ENCODE measurements at regions not wholly inside any gene's neighbourhood (a gene's known extent, or its start where the extent isn't known, plus 50 kb on each side); places are given as distances from the start of the nearest gene placed in this dataset.

DNA sequence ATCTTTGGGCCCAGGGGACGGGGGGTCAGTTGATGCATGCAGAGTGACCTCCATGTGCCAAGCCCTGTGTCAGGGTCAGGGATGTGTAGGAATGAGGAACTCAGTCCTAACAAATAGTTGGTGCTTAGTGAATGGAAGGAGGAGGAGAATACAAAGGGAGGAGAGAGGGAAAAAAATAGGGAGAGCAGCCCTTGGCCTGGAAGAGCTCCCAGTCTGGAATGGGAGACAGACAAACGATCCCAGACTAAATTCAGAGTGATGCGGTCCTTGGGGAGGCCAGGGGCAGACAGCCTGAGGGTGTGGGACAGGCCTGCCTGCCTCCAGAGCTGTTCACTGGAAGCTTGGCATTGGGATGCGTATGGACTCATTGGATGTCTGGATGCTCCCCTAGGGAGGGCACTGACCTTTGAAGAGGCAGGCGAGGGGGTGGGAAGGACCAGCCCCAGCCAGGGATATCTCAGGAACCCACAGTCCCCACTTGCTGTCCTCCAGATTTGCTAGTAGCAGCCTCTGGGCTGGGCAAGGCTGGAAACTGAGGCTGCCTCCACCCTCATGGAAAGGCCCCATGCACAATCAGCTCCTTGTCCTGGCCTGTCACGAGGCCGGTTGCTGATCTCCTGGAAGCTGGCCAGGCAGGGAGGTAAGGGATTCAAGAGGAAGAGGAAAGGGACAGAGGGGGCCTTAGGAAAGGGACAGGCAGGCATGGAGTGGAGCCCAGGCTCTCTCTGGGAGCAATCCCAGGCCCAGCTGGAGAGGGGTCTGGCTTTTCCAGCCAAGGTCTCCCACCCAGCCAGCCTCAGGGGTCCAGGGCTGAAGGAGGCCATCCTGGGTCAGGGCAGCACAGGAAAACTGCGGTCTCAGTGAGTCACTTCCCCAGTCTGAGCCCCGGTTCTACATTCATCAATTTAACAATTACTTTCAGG is 69.0 kb upstream of the GGTA1 start:
- DNase-seq (ENCODE audit: low read depth in 2 of 3, low spot score in 2 of 3) = no peak

DNA sequence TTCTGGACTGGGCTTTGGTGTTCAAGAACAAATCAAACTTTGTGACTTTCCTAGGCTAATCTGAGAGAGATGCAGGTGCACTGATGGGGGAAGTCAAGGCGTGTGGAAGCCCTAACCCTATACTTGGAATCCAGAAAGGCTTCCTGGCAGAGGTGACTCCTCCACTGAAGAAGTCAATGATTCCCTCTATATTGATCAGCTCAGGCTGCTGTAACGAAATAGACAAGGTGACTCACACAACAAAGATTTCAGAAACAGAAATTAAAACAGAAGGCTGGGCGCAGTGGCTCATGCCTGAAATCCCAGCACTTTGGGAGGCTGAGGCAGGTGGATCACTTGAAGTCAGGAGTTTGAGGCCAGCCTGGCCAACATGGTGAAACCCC is 69.6 kb upstream of the GGTA1 start:
- no peak for DNase-seq (ENCODE audit: low read depth in 2 of 3, low spot score in 2 of 3)

DNA sequence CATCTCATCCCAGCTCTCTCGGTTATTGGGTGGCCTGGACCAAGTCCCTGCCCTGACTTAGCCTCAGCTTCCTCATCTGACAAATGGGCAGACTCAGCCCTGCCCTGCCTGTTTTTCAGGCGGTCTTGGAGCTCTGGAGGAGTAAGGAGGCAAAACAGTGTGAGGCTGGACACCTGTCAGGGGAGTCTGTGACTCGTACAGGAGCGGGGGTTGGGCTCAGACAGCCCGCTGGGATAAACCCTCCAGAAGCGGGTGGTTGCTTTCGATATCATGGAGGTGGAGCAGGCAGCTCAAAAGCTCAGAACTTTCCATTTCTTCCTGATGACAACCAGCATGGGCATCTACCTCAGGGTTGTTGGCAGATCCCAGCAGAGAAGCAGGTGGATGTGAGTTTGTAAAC is 72.9 kb upstream of the GGTA1 start:
- DNase-seq (ENCODE audit: low read depth in 2 of 3, low spot score in 2 of 3) = no peak

DNA sequence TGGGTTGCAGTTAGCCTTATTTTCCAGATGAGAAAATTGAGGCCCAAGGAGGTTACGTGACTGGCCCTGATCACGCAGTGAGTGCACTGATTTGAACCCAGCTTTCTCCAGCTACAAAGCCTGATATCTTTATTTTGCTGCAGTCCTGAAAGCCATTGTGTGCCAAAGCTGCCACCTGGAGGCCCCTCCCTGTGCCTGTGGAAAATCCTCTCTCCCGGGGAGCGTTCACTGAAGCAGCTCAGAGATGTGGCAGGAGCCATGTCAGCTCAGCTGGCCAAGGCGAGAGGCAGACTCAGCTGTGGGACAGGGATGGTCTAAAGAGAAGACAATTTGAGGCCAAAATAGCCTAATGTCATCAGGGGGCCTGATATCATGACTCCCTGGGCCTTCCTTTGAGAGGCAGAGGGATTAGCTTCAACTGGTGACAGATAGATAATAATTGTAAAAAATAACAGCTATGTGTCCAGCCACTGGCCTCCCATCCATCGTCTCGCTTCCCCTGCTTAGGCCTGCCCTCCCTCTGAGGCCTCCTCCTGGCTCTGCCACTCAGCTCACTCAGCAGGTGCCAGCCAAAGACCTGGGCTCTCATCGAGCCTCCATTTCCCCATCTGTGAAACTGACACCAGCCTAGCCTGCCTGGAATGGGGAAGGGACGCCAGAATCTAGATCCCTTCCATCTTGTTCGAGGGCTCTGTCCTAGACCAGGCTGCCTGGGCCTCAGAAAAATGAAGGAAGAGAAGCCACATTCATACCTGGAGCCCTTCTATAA is 74.3 kb upstream of the GGTA1 start:
- no peak for DNase-seq (ENCODE audit: low read depth in 2 of 3, low spot score in 2 of 3)

DNA sequence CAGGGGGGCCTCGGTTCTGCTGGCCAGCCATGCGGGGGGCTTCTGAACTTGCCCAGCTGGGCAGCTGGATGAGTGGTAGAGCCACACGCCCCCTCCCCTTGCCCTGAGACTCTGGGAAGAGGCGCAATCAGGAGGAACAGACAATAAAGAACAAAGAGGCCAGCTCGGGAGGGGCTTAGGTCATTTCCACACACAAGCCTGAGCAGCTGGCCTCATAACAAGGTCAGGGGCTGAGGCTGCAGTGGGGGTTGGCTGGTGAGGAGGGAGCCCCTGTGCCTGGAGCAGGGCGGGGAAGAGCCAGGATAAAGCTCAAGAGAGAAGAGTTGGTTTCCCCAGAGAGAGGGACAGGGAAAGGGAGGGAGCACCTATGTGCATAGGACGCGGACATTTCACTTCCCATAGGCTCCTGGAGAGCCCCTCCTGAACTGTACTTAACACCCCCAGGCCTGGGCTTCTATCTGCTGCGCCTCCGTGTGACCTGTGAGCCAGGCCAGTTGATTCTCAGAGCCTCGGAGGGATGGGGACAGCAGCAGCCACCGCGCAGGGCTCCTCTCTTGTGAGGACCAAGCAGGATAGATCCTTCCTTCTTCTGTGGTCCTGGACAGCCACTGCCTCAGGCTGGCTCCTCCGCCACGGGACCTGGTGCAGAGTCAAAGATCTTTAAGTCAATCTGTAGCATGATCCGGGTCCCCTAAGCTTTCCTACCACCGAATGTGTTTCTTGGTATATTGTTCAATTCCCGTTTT is 75.3 kb upstream of the GGTA1 start:
- no peak for DNase-seq (ENCODE audit: low read depth in 2 of 3, low spot score in 2 of 3)

DNA sequence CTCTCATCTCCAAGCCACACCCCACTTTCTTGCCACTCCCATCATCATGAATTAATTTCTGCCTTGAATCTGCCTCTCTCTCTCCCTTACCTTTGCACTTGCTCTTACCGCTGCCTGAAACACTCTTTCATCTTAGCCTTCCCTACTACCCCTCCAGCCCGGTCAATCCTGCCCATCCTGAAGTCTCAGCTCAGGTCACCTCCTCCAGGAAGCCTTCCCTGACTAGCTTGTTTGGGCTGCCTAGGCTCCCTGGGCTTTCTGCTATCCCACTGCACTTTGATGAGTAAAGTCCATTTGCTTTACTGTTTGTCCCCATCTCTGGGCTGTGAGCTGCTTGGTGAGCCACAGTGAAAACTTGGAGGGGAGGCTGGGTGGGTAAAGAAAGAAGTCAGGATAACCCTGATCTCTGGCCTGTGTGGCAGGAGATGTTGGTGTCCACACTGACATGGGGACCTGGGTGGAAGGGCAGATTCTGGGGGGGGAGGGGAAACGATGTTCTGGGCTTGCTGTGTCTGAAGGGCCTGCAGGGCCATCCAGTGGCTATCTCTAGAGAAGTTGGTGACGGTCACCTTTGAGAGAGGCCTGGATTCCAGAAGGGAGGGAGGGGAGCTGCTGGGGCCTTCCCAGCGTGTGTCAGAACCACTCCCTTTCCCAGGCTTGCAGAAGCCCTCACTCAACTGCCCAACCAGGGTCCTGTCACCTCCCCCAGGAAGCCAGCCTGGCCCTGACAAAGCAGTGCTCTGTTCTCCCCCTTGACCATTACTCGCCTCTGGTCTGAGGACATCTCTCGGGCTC is 75.0 kb upstream of the DAB2IP start:
- no peak for DNase-seq (ENCODE audit: low read depth in 2 of 3, low spot score in 2 of 3)

DNA sequence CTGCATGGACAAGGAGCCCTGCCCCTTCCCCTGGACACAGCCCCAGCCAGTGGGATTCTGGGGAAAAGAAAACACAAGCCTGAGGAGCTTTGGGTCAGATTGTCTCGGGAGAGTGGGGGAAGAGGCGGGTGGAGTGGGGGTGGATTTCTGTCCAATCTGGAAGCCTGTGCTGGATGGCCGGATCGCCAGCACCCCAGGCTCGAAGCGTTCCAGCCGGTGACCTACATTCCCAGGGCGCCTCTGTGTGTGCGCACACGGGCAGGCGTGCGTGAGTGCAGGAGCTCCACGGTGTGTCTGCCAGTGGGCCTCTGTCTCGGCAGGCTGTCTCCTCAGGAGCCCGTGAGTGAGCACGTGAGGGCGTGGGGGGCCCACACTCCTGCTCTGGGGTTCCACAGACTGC is 74.3 kb upstream of the DAB2IP start:
- DNase-seq (ENCODE audit: low read depth in 2 of 3, low spot score in 2 of 3) = no peak

DNA sequence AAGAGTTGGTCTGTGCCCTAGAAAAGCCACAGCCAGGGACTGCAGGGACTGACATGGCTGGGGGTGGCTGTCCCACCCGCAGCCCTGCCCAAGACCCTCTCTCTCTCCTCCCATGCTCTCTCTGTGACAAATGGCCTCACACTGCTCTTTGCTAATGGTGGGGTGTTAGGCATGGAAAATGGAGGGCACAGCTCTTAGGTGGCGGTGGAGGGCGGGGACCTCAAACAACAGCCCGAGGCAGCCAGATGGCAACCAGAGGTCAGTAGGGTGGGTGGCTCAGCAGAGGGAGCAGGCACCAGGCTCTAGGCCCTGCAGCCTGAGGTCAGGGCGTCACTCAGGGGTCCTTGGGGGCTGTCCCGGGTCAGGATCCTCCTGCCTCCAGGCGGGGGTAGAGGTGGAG is 73.9 kb upstream of the DAB2IP start:
- no peak for DNase-seq (ENCODE audit: low read depth in 2 of 3, low spot score in 2 of 3)

DNA sequence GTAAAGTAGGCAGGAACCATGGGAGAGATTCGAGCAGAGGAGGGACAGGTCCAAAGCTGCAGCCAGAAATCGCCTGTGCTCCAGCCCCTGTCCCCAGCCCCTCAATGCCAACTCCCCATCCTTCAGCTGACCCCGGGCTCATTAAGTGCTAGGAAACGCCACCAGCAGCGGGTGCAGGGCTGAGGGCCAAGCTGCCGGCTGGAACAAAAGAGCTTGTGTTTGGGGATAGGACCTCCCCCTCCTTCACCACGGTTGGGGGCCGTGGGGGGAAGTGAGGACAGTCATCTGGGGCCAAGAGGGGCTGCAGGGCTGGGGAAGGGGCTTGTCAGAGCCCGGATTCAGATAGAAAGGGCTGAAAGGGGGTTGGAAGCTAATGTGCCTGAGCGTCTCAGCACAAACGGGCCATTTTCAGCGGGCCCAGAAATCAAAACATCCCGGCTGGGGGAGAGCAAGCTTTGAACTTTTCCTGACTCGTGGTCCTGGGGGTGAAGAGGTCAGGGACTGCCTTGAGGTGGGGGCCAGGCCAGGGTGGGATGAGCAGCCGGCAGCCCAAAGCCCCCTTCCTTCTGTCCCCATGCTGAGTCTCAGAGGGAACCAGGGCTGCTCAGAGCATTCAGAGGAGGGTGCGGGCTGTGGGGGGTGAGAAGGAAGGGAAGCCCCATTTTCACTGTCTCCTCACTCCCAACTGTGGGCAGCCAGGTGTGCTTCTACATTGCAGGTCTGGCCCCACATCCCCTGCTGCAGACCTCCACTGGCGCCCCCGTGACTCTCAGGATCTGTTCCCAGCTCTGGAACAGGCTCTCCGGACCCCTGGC is 69.4 kb upstream of the DAB2IP start:
- no peak for DNase-seq (ENCODE audit: low read depth in 2 of 3, low spot score in 2 of 3)

DNA sequence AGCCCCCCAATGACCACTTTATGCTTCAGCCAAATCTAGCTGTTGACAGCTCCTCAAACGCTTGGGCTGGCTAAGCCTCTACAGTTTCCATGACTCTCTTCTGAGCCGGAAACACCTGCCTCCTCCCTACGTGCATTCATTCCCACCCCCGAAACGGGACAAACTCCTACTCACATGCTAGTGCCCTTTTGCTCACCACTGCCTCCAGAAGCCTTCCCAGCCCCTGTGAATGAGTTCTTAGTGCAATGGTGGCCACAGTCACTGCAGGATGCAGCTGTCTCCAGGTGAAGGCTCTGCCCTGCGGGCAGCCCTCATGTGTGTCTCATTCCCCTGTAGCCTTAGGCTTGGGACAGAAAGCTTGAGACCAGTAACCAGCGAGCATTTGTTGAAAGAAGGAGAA is 68.8 kb upstream of the DAB2IP start:
- DNase-seq (ENCODE audit: low read depth in 2 of 3, low spot score in 2 of 3) = no peak

DNA sequence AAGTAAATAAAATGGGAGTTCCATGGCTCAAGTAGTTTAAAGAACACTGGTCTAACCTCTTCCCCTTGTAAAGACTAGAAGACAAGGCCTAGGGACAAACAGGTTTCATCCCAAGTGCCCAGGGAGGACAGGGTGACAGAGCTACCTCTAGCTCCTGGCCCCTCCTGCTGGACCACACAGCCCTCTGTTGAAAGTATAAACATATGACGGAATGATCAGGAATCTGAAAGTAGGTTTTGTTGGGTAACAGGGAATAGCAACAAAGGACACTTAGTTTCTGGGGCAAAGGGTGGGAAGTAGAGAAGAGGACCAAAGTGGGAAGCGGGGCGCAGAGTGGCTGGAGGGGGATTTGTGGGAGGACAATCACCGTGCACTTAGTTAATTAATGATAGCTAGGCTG is 67.0 kb upstream of the DAB2IP start:
- DNase-seq (ENCODE audit: low read depth in 2 of 3, low spot score in 2 of 3) = no peak

DNA sequence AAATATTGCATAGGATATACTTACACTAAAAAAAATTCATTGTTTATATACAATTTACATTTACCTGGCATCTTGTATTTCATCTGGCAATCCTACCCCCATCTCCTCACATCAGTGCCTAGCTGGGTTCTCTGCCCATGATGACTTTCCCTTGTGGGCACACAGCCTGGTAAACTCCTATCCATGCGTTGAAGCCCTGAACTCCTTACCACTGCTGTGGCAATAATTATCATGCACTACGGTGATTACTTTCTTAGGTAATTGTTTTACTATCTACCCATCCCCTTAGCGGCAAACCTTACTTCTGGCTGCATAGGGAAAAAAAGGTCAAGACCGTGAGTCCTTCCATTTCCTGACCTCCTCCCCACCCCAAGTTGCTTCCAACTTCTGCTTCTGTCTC is 63.6 kb upstream of the DAB2IP start:
- DNase-seq (ENCODE audit: low read depth in 2 of 3, low spot score in 2 of 3) = no peak

DNA sequence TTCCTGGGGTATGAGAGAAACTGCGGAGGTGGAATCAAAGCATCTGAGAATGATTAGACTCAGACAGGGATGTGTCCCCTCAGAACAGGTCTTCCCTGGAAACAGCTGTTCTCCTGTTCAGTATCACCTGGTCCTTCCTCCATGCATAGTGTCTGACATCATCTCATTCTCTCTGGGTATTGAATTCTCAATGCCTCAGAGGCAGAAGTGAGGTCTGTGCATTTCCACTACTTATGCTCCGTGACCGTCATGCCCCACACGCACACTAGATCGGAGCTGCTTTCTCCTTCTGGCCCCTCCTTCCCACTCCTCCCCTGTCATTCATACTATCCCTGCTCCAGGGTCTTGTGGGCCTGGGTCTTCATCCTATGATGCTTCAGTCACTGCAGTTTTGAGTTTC is 61.4 kb upstream of the DAB2IP start:
- DNase-seq (ENCODE audit: low read depth in 2 of 3, low spot score in 2 of 3) = no peak

DNA sequence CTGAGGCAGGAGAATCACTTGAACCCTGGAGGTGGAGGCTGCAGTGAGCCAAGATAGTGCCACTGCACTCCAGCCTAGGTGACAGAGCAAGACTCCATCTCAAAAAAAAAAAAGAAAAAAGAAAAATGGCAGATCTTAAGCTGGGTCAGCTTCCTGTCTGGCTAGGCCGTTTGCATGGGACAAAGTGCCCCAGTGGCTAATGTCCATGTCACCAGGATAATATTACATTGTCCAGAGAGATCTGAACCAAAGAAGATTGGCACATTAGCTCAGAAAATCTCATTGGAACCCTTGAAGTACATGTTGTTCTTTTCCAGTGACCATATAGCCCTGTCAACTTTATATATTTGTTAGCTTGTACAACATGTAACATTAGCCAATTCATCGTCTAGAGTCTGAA is 59.2 kb upstream of the DAB2IP start:
- DNase-seq (ENCODE audit: low read depth in 2 of 3, low spot score in 2 of 3) = no peak

DNA sequence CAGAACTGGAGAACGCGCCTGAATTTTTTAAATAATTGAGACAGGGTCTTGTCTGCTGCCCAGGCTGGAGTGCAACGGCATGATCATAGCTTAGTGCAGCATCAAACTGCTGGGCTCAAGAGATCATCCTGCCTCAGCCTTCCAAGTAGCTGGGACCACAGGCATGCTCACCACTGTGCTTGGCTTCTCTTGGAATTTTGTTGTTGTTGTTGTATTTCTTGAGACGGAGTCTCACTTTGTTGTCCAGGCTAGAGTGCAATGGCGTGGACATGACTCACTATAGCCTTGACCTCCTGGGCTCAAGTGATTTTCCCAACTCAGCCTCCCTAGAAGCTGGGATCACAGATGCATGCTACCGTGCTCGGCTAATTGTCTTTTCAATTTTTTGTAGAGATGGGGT is 58.4 kb upstream of the DAB2IP start:
- DNase-seq (ENCODE audit: low read depth in 2 of 3, low spot score in 2 of 3) = no peak

DNA sequence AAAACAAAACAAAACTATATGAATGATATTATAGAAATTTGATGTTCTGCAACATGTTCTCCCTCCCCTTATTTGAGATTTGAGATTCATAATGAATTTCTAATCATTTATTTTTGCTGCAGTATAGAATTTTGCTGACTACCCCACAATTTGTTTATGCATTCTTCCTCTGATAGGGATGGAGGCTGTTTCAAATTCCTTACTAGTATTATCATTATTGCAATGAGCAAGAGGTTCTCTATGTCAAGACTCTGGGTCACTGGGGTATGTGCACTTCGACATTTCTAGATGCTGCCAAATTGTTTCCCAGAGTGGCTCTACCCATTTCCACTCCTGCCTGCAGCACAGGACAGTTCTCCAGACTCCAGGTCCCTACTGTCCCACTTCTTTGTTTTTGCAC is 54.9 kb upstream of the DAB2IP start:
- DNase-seq (ENCODE audit: low read depth in 2 of 3, low spot score in 2 of 3) = no peak

DNA sequence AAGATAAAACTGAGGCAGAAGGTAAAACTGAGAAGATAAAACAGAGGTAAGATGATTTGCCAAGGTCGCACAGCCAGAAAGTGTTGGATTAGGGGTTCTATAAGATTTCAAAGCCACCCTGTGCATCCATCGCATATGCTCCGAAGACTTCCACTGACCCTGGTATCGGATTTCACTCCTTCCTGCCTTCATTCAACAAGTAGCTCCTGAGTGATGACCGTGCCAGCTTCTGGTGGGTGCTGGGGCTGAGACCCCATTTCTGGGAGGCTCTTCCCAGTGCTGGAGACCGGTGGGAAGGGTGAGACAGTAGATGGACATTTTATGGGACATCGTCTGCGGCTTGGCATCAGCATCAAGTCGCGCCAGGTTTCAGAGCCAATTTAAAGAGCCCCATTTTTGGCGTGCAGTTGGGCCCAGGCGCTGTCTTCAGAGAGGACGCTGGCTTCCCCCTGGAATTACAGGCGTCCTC is 53.7 kb upstream of the DAB2IP start:
- no peak for DNase-seq (ENCODE audit: low read depth in 2 of 3, low spot score in 2 of 3)

DNA sequence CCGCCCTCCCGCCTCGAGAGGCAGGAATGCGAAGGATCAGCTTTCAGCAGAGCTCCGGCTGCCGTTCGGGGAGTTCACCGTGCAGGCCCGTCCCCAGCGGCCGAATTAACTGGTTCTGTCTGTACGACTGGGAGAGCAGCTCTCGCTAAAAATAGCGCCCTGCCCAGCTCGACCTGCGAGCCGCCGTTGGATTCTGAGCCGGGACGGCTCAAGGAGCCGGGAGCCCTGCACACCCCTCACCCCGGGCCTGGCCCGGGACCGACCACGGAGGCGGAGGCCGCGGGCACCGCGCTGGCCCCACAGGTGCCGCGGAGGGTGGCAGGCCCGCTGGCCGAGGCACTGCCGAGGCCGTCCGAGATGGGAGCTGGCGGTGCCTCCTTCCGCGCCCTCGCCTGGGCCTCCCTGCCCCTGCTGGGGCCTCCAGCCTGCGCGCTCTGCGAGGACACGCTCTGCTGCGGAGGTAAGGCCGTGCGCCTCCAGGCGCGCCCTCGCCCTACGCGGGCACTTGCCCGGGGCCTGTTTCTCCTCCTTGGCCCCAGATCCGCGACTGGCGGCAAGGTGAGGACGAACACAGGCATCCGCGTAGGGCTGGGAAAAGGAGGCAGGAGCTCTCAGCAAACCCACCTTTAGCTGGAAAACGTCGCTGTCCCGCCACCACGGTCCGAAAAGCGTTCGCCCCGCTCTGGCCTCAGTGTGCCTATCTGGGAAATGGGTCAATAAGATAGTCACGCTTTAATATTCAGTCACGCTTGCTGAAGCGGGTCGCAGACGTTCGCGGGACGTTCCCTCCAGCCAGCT is 53.1 kb upstream of the DAB2IP start:
- DNase-seq (ENCODE audit: low read depth in 2 of 3, low spot score in 2 of 3) = no peak
